Stomach (tissue), 4 donors: ENCODE measurements at regions not wholly inside any gene's neighbourhood (a gene's known extent, or its start where the extent isn't known, plus 50 kb on each side); places are given as distances from the start of the nearest gene placed in this dataset.

Experiments used
- EP300 ChIP-seq: sonication (generic); formaldehyde crosslinking; IDR thresholded peaks from one replicate; pipeline ENCODE4 v1.6.1; 2017; ENCODE audit warnings: antibody characterized with exemption
- POLR2A ChIP-seq, 4 donors: fragments of 450-650 bp; IDR thresholded peaks; one replicate each; pipeline ENCODE4 v1.6.1; 2016; ENCODE audit warnings: antibody characterized with exemption in 4 of 4, control low read depth in 2 of 4, mild to moderate bottlenecking in 1 of 4, moderate library complexity in 1 of 4
- POLR2AphosphoS5 ChIP-seq, 3 donors: sonication (generic); formaldehyde crosslinking; IDR thresholded peaks; one replicate each; pipeline ENCODE4 v1.6.1; 2016; ENCODE audit warnings: antibody characterized with exemption in 3 of 3
- TF ChIP-seq, protein P1 (sequence below), 7 experiments: fragments of 450-650 bp in 4 of 7; fragments of 200-600 bp in 3 of 7; sonication (generic) in 3 of 7; IDR thresholded peaks; one replicate each; pipeline ENCODE4 v1.5.1; 2016 to 2019; ENCODE audit warnings: antibody characterized with exemption in 7 of 7, control low read depth in 2 of 7, mild to moderate bottlenecking in 1 of 7

DNA sequence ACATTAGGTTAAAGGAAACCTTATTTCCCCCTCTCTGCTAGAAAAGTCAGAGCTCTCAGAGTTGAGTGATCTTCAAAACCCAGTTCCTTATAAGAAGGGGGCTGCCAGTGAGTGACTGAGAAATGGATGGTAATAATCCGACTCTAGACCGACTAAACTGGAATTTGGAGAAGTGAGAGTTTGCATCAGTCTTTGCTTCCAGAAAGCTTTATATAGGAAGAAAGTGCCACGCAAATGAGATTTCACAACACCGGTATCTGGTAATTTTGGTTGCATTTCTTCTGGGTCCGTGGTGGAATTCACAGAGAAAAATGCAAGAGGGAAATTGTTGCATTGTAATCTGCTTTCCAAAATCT is 271.4 kb downstream of the MAF start:
- TF ChIP-seq, protein P1, sequence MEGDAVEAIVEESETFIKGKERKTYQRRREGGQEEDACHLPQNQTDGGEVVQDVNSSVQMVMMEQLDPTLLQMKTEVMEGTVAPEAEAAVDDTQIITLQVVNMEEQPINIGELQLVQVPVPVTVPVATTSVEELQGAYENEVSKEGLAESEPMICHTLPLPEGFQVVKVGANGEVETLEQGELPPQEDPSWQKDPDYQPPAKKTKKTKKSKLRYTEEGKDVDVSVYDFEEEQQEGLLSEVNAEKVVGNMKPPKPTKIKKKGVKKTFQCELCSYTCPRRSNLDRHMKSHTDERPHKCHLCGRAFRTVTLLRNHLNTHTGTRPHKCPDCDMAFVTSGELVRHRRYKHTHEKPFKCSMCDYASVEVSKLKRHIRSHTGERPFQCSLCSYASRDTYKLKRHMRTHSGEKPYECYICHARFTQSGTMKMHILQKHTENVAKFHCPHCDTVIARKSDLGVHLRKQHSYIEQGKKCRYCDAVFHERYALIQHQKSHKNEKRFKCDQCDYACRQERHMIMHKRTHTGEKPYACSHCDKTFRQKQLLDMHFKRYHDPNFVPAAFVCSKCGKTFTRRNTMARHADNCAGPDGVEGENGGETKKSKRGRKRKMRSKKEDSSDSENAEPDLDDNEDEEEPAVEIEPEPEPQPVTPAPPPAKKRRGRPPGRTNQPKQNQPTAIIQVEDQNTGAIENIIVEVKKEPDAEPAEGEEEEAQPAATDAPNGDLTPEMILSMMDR (IDR thresholded peaks at IDR 0.05) = no peak
- no peak for TF ChIP-seq POLR2AphosphoS5 (IDR thresholded peaks at IDR 0.05)
- TF ChIP-seq EP300 = no peak
- TF ChIP-seq POLR2A (IDR thresholded peaks at IDR 0.05) = no peak
